ENCODE measurements at regions not wholly inside any gene's neighbourhood (a gene's known extent, or its start where the extent isn't known, plus 50 kb on each side); places are given as distances from the start of the nearest gene placed in this dataset.

- TF ChIP-seq REST (IDR thresholded peaks at IDR 0.05; ENCODE audit: borderline replicate concordance), result peak; percentile 20; the same call in 1 of the 2 replicates
- TF ChIP-seq REST (CRISPR knock-in tag; IDR thresholded peaks at IDR 0.05; ENCODE audit: low read depth), result no peak
- TF ChIP-seq ZNF717 (CRISPR knock-in tag; IDR thresholded peaks at IDR 0.05), result no peak
- peak; percentile 69 for TF ChIP-seq ATF7 (IDR thresholded peaks at IDR 0.05)
- peak in 2 of 3 experiments; percentile 10 to 30; a peak in 1 of 6 replicates for TF ChIP-seq CTCF (IDR thresholded peaks at IDR 0.05 in 2 of 3, conservative IDR thresholded peaks at IDR 0.05 in 1 of 3; ENCODE audit: insufficient read depth in 2 of 3, low read depth in 1 of 3, low read length in 3 of 3)
- 0 out of 2 replicates have a peak, but pooled peaks have one; percentile 27 for TF ChIP-seq HES1 (IDR thresholded peaks at IDR 0.05; ENCODE audit: low read depth)
- no peak for TF ChIP-seq ZC3H4 (CRISPR knock-in tag; IDR thresholded peaks at IDR 0.05; ENCODE audit: borderline replicate concordance)
- TF ChIP-seq MYC (IDR thresholded peaks at IDR 0.05; ENCODE audit: low read depth, low read length), result peak; percentile 41; the same call in 1 of the 2 replicates
- TF ChIP-seq MYC (CRISPR knock-in tag; IDR thresholded peaks at IDR 0.05; ENCODE audit: borderline replicate concordance, low read depth), result no peak
- TF ChIP-seq MAFG (tag; conservative IDR thresholded peaks at IDR 0.05), result no peak
- TF ChIP-seq, protein P1, sequence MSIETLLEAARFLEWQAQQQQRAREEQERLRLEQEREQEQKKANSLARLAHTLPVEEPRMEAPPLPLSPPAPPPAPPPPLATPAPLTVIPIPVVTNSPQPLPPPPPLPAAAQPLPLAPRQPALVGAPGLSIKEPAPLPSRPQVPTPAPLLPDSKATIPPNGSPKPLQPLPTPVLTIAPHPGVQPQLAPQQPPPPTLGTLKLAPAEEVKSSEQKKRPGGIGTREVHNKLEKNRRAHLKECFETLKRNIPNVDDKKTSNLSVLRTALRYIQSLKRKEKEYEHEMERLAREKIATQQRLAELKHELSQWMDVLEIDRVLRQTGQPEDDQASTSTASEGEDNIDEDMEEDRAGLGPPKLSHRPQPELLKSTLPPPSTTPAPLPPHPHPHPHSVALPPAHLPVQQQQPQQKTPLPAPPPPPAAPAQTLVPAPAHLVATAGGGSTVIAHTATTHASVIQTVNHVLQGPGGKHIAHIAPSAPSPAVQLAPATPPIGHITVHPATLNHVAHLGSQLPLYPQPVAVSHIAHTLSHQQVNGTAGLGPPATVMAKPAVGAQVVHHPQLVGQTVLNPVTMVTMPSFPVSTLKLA (conservative IDR thresholded peaks at IDR 0.05), result peak in 1 of 2 experiments; percentile 70; a peak in 3 of 4 replicates
These were observed 576.7 kb upstream of the ACO1 start (continued) for GRCh38 chr9:31807574-31808256.

Data from K562 (cell line).